Activated naive CD8-positive, alpha-beta T cell treated with anti-CD3 and anti-CD28 coated beads for 36 hours (primary cell): ENCODE measurements at regions not wholly inside any gene's neighbourhood (a gene's known extent, or its start where the extent isn't known, plus 50 kb on each side); places are given as distances from the start of the nearest gene placed in this dataset.

Experiments used
- DNase-seq: peaks from one replicate; pipeline ENCODE4 v3.0.0; 2021
- H3K27ac Mint-ChIP-seq: one replicate; pipeline ENCODE4 v1.8.0; 2022; ENCODE audit warnings: mild to moderate bottlenecking, moderate library complexity, mixed read lengths
- H3K27me3 Mint-ChIP-seq: one replicate; pipeline ENCODE4 v1.8.0; 2022; ENCODE audit warnings: mild to moderate bottlenecking, mixed read lengths
- H3K36me3 Mint-ChIP-seq: one replicate; pipeline ENCODE4 v1.8.0; 2021; ENCODE audit warnings: mild to moderate bottlenecking, mixed read lengths
- H3K4me1 Mint-ChIP-seq: one replicate; pipeline ENCODE4 v1.8.0; 2021; ENCODE audit warnings: mixed read lengths
- H3K4me3 Mint-ChIP-seq: one replicate; pipeline ENCODE4 v1.8.0; 2022; ENCODE audit warnings: mild to moderate bottlenecking, moderate library complexity, mixed read lengths
- H3K9me3 Mint-ChIP-seq: one replicate; pipeline ENCODE4 v1.8.0; 2022; ENCODE audit warnings: mixed read lengths

GRCh38 chr2:16022548-16023240 is 82.3 kb downstream of the MYCN start:
- H3K4me3 Mint-ChIP-seq: no peak overlapping the region
- H3K4me1 Mint-ChIP-seq: no peaks in the 10 kb centered on the region
- DNase-seq: no peak
- no peaks in the 10 kb centered on the region for H3K9me3 Mint-ChIP-seq
- peaks cover 8% of the 10 kb centered on the region for H3K27me3 Mint-ChIP-seq
- no peaks in the 10 kb centered on the region for H3K36me3 Mint-ChIP-seq
- H3K27ac Mint-ChIP-seq: no peak overlapping the region

GRCh38 chr2:16021611-16022363 is 81.4 kb downstream of the MYCN start:
- Mint-ChIP-seq H3K4me3 (no peak overlapping the region), H3K27me3 (peaks cover 8% of the 10 kb centered on the region), H3K9me3 (no peaks in the 10 kb centered on the region), H3K36me3 (no peaks in the 10 kb centered on the region), H3K4me1 (no peaks in the 10 kb centered on the region), H3K27ac (no peak overlapping the region)
- DNase-seq: no peak

- DNase-seq: no peak
- Mint-ChIP-seq H3K36me3 (no peaks in the 10 kb centered on the region), H3K27me3 (peaks cover 8% of the 10 kb centered on the region), H3K27ac (no peak overlapping the region), H3K4me3 (no peak overlapping the region), H3K4me1 (no peaks in the 10 kb centered on the region), H3K9me3 (no peaks in the 10 kb centered on the region)
Measured at GRCh38 chr2:16020389-16021008, 80.1 kb downstream of the MYCN start.

- no peak overlapping the region for H3K27ac Mint-ChIP-seq
- peaks cover 8% of the 10 kb centered on the region for H3K27me3 Mint-ChIP-seq
- no peaks in the 10 kb centered on the region for H3K36me3 Mint-ChIP-seq
- no peaks in the 10 kb centered on the region for H3K4me1 Mint-ChIP-seq
- DNase-seq: no peak
- H3K9me3 Mint-ChIP-seq: no peaks in the 10 kb centered on the region
- no peak overlapping the region for H3K4me3 Mint-ChIP-seq
Measured at GRCh38 chr2:16019617-16020351, 79.4 kb downstream of the MYCN start.

GRCh38 chr2:16019060-16019480 is 78.7 kb downstream of the MYCN start:
- no peaks in the 10 kb centered on the region for H3K36me3 Mint-ChIP-seq
- H3K27ac Mint-ChIP-seq: no peak overlapping the region
- no peaks in the 10 kb centered on the region for H3K9me3 Mint-ChIP-seq
- H3K4me3 Mint-ChIP-seq: no peak overlapping the region
- no peak for DNase-seq
- peaks cover 8% of the 10 kb centered on the region for H3K27me3 Mint-ChIP-seq
- peaks cover under 1% of the 10 kb centered on the region for H3K4me1 Mint-ChIP-seq

GRCh38 chr2:16018277-16019059 is 78.1 kb downstream of the MYCN start:
- DNase-seq: no peak
- Mint-ChIP-seq H3K4me3 (no peak overlapping the region), H3K27ac (no peak overlapping the region), H3K9me3 (no peaks in the 10 kb centered on the region), H3K27me3 (peaks cover 8% of the 10 kb centered on the region), H3K36me3 (no peaks in the 10 kb centered on the region), H3K4me1 (peaks cover 4% of the 10 kb centered on the region)

GRCh38 chr2:16016282-16016681 is 75.9 kb downstream of the MYCN start:
- H3K27me3 Mint-ChIP-seq: peaks cover 4% of the 10 kb centered on the region
- no peak for DNase-seq
- H3K4me3 Mint-ChIP-seq: no peak overlapping the region
- H3K4me1 Mint-ChIP-seq: peaks cover 7% of the 10 kb centered on the region
- no peaks in the 10 kb centered on the region for H3K36me3 Mint-ChIP-seq
- H3K27ac Mint-ChIP-seq: no peak overlapping the region
- H3K9me3 Mint-ChIP-seq: no peaks in the 10 kb centered on the region

- peaks cover 7% of the 10 kb centered on the region for H3K4me1 Mint-ChIP-seq
- DNase-seq: no peak
- H3K27ac Mint-ChIP-seq: no peak overlapping the region
- no peak overlapping the region for H3K4me3 Mint-ChIP-seq
- H3K36me3 Mint-ChIP-seq: no peaks in the 10 kb centered on the region
- H3K27me3 Mint-ChIP-seq: peaks cover 4% of the 10 kb centered on the region
- H3K9me3 Mint-ChIP-seq: no peaks in the 10 kb centered on the region
Measured at GRCh38 chr2:16015903-16016265, 75.5 kb downstream of the MYCN start.

GRCh38 chr2:16015210-16015902 is 75.0 kb downstream of the MYCN start:
- Mint-ChIP-seq H3K4me1 (peaks cover 7% of the 10 kb centered on the region), H3K27ac (no peak overlapping the region), H3K4me3 (no peak overlapping the region), H3K9me3 (no peaks in the 10 kb centered on the region), H3K27me3 (peaks cover 4% of the 10 kb centered on the region), H3K36me3 (no peaks in the 10 kb centered on the region)
- DNase-seq: no peak

GRCh38 chr2:16014802-16015201 is 74.5 kb downstream of the MYCN start:
- Mint-ChIP-seq H3K36me3 (no peaks in the 10 kb centered on the region), H3K9me3 (no peaks in the 10 kb centered on the region), H3K27me3 (peaks cover 4% of the 10 kb centered on the region), H3K4me1 (peaks cover 7% of the 10 kb centered on the region), H3K4me3 (no peak overlapping the region), H3K27ac (no peak overlapping the region)
- no peak for DNase-seq

GRCh38 chr2:16014041-16014787 is 73.9 kb downstream of the MYCN start:
- no peaks in the 10 kb centered on the region for H3K36me3 Mint-ChIP-seq
- peaks cover 4% of the 10 kb centered on the region for H3K27me3 Mint-ChIP-seq
- no peak overlapping the region for H3K4me3 Mint-ChIP-seq
- peaks cover 7% of the 10 kb centered on the region for H3K4me1 Mint-ChIP-seq
- no peaks in the 10 kb centered on the region for H3K9me3 Mint-ChIP-seq
- no peak overlapping the region for H3K27ac Mint-ChIP-seq
- no peak for DNase-seq

- Mint-ChIP-seq H3K4me3 (peak overlapping the region; percentile 23), H3K27me3 (peaks cover 4% of the 10 kb centered on the region), H3K27ac (no peak overlapping the region), H3K4me1 (peaks cover 7% of the 10 kb centered on the region), H3K36me3 (no peaks in the 10 kb centered on the region), H3K9me3 (no peaks in the 10 kb centered on the region)
- DNase-seq: no peak
Measured at GRCh38 chr2:16013359-16013911, 73.1 kb downstream of the MYCN start.

GRCh38 chr2:16012626-16013358 is 72.4 kb downstream of the MYCN start:
- H3K4me1 Mint-ChIP-seq: peaks cover 7% of the 10 kb centered on the region
- no peaks in the 10 kb centered on the region for H3K9me3 Mint-ChIP-seq
- H3K36me3 Mint-ChIP-seq: no peaks in the 10 kb centered on the region
- H3K27ac Mint-ChIP-seq: no peak overlapping the region
- H3K4me3 Mint-ChIP-seq: no peak overlapping the region
- no peak for DNase-seq
- no peaks in the 10 kb centered on the region for H3K27me3 Mint-ChIP-seq
